ENCODE measurements at regions not wholly inside any gene's neighbourhood (a gene's known extent, or its start where the extent isn't known, plus 50 kb on each side); places are given as distances from the start of the nearest gene placed in this dataset.
"Not testable (repeated sequence)": the region's sequence is repeated elsewhere in the genome, so short reads cannot be mapped to it uniquely, and the experiment has no call there.

DNA sequence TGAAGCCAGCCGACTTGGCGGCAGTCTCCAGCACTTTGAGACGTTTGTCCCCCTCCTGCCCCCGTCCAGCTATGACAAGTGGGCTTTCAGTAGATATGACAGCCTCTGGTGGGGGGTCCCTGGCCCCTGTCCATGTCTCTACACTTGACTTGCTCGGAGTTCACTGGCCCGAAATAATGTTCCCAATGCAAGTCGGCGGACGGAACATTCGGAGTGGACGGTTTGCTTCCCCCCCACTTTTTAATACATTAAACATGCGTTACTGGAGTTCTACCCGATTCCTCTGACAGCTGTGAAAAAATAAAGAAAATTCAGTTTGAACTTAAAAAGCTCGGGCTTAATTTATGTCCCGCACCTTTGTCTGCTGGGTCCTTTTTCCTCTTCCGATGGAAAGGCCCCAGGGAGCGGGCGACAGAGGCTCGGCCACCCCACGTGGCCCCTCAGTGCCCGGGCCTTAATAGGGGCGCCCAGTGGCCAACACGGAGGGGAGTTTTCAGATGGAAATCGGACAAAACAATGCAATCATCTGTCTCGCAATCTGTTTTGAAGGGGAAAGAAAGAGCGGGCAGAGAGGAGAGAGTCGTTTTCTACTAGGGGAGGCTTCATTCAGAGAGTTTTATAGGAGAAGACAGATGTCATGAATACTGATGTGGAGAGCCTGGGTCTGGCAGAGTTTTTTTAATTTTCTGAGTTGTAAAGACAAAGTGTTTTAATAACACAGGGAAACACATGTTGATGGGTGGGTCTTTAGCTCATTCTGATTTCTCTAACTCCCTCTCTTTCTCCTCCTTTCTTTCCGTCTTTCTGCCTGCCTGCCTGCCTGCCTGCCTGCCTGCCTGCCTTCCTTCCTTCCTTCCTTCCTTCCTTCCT is 50.2 kb downstream of the SMIM38 start:
- H3K9me3 Mint-ChIP-seq, result peaks cover 4% of the 10 kb centered on the region
- peaks cover 7% of the 10 kb centered on the region for H3K27me3 Mint-ChIP-seq
- no peak overlapping the region for H3K27ac Mint-ChIP-seq
- peaks cover 6% of the 10 kb centered on the region for H3K4me1 Mint-ChIP-seq (ENCODE audit: low read depth)
- no peaks in the 10 kb centered on the region for H3K36me3 Mint-ChIP-seq (ENCODE audit: low read depth)
- H3K4me3 Mint-ChIP-seq, result no peak overlapping the region

DNA sequence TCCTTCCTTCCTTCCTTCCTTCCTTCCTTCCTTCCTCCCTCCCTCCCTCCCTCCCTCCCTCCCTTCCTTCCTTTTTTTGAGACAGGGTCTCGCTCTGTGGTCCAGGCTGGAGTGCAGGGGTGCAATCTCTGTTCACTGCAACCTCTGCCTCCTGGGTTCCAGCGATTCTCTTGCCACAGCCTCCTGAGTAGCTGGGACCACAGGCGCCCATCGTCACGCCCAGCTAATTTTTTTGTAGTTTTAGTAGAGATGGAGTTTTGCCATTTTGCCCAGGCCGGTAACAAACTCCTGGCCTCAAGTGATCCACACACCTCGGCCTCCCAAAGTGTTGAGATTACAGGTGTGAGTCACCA is 50.9 kb downstream of the SMIM38 start:
- H3K36me3 Mint-ChIP-seq (ENCODE audit: low read depth); H3K27ac Mint-ChIP-seq; H3K4me1 Mint-ChIP-seq (ENCODE audit: low read depth); H3K4me3 Mint-ChIP-seq; H3K9me3 Mint-ChIP-seq: not testable (repeated sequence)
- peaks cover 13% of the 10 kb centered on the region for H3K27me3 Mint-ChIP-seq

GRCh38 chr11:69207165-69207889 is 51.6 kb downstream of the SMIM38 start:
- no peak overlapping the region for H3K27ac Mint-ChIP-seq
- H3K4me1 Mint-ChIP-seq (ENCODE audit: low read depth), result peaks cover 16% of the 10 kb centered on the region
- H3K9me3 Mint-ChIP-seq, result peaks cover 4% of the 10 kb centered on the region
- no peaks in the 10 kb centered on the region for H3K36me3 Mint-ChIP-seq (ENCODE audit: low read depth)
- H3K4me3 Mint-ChIP-seq, result no peak overlapping the region
- H3K27me3 Mint-ChIP-seq, result peaks cover 16% of the 10 kb centered on the region

GRCh38 chr11:69208190-69209037 is 52.7 kb downstream of the SMIM38 start:
- H3K4me1 Mint-ChIP-seq (ENCODE audit: low read depth), result peaks cover 25% of the 10 kb centered on the region
- H3K27ac Mint-ChIP-seq, result no peak overlapping the region
- H3K9me3 Mint-ChIP-seq, result peaks cover 4% of the 10 kb centered on the region
- peaks cover 20% of the 10 kb centered on the region for H3K27me3 Mint-ChIP-seq
- H3K36me3 Mint-ChIP-seq (ENCODE audit: low read depth), result no peaks in the 10 kb centered on the region
- H3K4me3 Mint-ChIP-seq, result no peak overlapping the region

DNA sequence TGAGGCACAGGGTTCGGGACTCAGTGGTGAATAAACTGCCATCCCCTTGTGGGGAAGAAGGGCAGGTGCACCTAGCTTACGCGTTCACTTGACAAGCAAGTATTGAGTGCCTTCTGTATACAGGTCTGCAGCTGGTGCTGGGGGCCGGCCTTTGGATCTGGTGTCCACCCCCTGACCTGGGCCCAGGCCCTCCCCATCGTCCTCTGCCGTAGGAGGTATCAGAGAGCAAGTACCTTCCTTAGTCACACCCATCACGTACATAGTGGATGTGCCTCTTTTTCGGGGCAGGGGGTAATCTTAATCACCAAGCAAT is 53.3 kb downstream of the SMIM38 start:
- peaks cover 20% of the 10 kb centered on the region for H3K27me3 Mint-ChIP-seq
- peaks cover 4% of the 10 kb centered on the region for H3K9me3 Mint-ChIP-seq
- peaks cover 28% of the 10 kb centered on the region for H3K4me1 Mint-ChIP-seq (ENCODE audit: low read depth)
- no peak overlapping the region for H3K4me3 Mint-ChIP-seq
- H3K27ac Mint-ChIP-seq, result no peak overlapping the region
- no peaks in the 10 kb centered on the region for H3K36me3 Mint-ChIP-seq (ENCODE audit: low read depth)

GRCh38 chr11:69209421-69210309 is 53.9 kb downstream of the SMIM38 start:
- Mint-ChIP-seq H3K4me1 (ENCODE audit: low read depth) (peaks cover 28% of the 10 kb centered on the region), H3K9me3 (peaks cover 4% of the 10 kb centered on the region), H3K27ac (no peak overlapping the region), H3K27me3 (peaks cover 20% of the 10 kb centered on the region), H3K36me3 (ENCODE audit: low read depth) (no peaks in the 10 kb centered on the region), H3K4me3 (no peak overlapping the region)

DNA sequence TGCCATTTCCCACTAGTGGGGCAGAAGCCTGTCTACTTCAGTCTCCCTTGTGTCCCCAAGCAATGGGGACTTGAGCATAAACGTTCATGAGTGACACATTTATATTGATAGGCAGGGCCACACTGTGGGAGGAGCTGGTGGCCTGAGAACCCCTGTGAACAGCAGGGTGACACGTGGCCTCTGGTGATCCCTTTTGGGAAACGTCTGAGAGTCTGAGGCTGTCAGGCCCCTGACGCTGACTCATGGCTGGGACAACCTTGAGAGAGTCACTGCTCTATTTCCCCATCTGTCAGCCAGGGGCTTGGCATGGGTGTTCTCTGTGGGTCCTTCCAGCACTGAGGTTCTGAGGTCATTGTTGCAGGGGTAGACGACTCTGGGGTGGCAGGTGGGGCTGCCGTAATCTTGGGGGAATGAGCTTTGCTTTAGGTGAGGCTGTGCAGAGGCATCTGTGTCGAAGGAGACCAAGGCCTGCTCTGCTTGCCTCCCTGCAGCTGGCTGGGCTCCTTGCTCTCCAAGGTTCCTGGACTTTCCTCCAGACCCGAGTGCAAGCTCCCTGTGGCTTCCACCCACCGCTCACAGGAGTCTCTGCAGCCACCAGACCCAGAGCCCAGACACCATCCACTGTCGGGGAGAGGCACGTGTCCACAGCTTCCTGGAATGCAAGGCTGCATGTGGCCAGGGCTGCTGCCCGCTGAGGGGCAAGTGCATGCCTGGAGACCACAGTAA is 54.7 kb downstream of the SMIM38 start:
- Mint-ChIP-seq H3K27ac (no peak overlapping the region), H3K4me3 (no peak overlapping the region)

GRCh38 chr11:69211540-69211919 is 55.8 kb downstream of the SMIM38 start:
- no peaks in the 10 kb centered on the region for H3K36me3 Mint-ChIP-seq (ENCODE audit: low read depth)
- H3K4me3 Mint-ChIP-seq, result no peak overlapping the region
- peaks cover 4% of the 10 kb centered on the region for H3K9me3 Mint-ChIP-seq
- peaks cover 28% of the 10 kb centered on the region for H3K4me1 Mint-ChIP-seq (ENCODE audit: low read depth)
- peaks cover 24% of the 10 kb centered on the region for H3K27me3 Mint-ChIP-seq
- no peak overlapping the region for H3K27ac Mint-ChIP-seq

More for the DNA sequence above, 54.7 kb downstream of the SMIM38 start:
- Mint-ChIP-seq H3K27me3 (peaks cover 20% of the 10 kb centered on the region), H3K9me3 (peaks cover 4% of the 10 kb centered on the region), H3K36me3 (ENCODE audit: low read depth) (no peaks in the 10 kb centered on the region), H3K4me1 (ENCODE audit: low read depth) (peaks cover 28% of the 10 kb centered on the region)

DNA sequence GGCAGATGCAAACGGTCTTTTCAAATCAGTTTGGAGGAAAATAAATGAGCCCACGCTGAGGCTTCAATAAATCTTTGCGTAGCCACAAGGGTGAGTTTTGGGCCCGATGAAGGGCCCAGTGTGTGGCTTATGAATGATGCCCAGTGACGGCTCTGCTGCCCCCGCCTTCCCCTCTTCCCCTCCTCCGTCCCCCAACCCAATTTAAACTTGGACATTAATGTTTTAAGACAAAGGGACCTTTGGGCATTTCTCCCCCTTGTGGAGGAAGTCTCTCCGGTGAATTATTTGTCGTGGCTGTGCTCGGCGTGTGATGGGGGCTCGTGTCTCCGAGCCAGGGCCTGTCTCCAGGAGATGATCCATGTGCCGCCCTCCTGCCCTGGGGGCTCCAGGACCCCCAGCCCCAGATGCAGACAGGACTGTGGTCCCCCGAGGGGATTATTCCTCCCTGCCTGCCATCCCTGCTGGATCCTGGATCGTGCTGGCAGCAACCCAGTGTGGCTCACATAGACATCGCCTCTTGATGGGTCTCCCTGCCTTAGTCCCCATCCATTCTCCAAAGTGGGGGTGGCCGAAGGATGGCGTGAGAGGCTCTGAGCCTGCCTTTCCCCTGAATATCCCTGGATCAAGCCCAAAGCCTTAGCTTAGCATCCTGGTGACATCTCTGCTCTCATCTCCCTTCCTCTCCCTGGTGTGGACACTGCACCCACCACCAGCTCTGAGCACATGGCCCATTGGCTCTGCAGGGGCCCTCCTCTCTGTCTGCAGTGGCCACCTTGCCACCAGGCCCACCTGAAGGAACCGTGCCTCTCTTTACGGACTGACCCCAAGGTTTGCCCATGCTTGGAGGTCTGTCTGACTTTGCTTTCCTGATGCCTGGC is 56.4 kb downstream of the SMIM38 start:
- Mint-ChIP-seq H3K36me3 (ENCODE audit: low read depth) (no peaks in the 10 kb centered on the region), H3K9me3 (peaks cover 4% of the 10 kb centered on the region), H3K27me3 (peaks cover 24% of the 10 kb centered on the region), H3K4me3 (no peak overlapping the region), H3K4me1 (ENCODE audit: low read depth) (peaks cover 28% of the 10 kb centered on the region), H3K27ac (no peak overlapping the region)

DNA sequence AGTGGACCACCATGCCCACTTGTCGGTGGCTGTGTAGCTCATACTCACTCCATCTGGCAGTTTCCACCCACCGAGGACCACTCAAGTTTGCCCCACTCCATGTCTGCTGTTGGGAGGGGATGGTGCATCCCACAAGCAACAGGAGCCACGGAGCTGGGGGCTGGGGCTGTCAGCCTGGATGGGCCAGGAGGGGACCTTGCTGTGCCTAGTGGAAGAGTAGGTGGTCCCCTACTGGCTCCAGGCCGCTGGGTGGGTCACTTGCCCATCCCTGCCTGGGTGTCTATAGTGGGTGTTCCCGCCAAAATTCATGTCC is 57.0 kb downstream of the SMIM38 start:
- H3K9me3 Mint-ChIP-seq, result peaks cover 4% of the 10 kb centered on the region
- H3K4me1 Mint-ChIP-seq (ENCODE audit: low read depth), result peaks cover 28% of the 10 kb centered on the region
- H3K27me3 Mint-ChIP-seq, result peaks cover 24% of the 10 kb centered on the region
- no peaks in the 10 kb centered on the region for H3K36me3 Mint-ChIP-seq (ENCODE audit: low read depth)
- H3K4me3 Mint-ChIP-seq, result no peak overlapping the region
- H3K27ac Mint-ChIP-seq, result no peak overlapping the region

- Mint-ChIP-seq H3K27ac (no peak overlapping the region), H3K4me3 (no peak overlapping the region), H3K9me3 (peaks cover 2% of the 10 kb centered on the region), H3K4me1 (ENCODE audit: low read depth) (peaks cover 28% of the 10 kb centered on the region), H3K36me3 (ENCODE audit: low read depth) (no peaks in the 10 kb centered on the region), H3K27me3 (peaks cover 24% of the 10 kb centered on the region)
Observed at GRCh38 chr11:69213316-69213715, 57.6 kb downstream of the SMIM38 start.

- Mint-ChIP-seq H3K9me3 (no peaks in the 10 kb centered on the region), H3K27ac (no peak overlapping the region), H3K27me3 (peaks cover 24% of the 10 kb centered on the region), H3K36me3 (ENCODE audit: low read depth) (no peaks in the 10 kb centered on the region), H3K4me1 (ENCODE audit: low read depth) (peaks cover 28% of the 10 kb centered on the region), H3K4me3 (no peak overlapping the region)
Observed at GRCh38 chr11:69213964-69214363, 58.2 kb downstream of the SMIM38 start.

DNA sequence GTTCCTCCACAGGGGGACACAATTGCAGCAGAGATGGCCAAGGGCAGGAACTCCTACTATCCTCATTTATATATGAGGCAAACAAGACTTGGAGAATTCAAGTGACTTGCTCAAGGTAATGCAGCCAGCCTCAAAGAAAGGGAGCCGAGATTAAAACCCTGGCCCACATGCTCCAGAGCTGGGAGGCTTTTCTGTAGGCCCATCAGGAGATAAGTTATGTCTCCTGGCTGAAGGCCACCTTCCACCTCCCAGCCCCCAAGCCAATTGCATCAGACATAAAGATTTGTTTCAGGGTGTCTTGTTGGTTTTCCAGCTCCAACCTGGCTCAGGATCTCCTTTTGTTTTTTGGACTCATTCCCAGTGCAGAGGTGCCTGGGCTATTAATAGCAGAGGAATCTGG is 59.5 kb downstream of the SMIM38 start:
- Mint-ChIP-seq H3K27ac (no peak overlapping the region), H3K4me3 (no peak overlapping the region), H3K4me1 (ENCODE audit: low read depth) (peaks cover 26% of the 10 kb centered on the region), H3K27me3 (peaks cover 22% of the 10 kb centered on the region), H3K9me3 (no peaks in the 10 kb centered on the region), H3K36me3 (ENCODE audit: low read depth) (no peaks in the 10 kb centered on the region)

Data from stimulated activated naive CD8-positive, alpha-beta T cell treated with anti-CD3 and anti-CD28 coated beads, Interleukin-15, Interleukin-2, amounts not matched to agents 100 ng/mL and 50 ng/mL, for 24 hours (primary cell).